ENCODE measurements at regions not wholly inside any gene's neighbourhood (a gene's known extent, or its start where the extent isn't known, plus 50 kb on each side); places are given as distances from the start of the nearest gene placed in this dataset.

GRCh38 chr5:104652271-104652861, 1089.8 kb upstream of the NUDT12 start:
- TF ChIP-seq REST (IDR thresholded peaks at IDR 0.05; ENCODE audit: low read depth) = no peak
- no peak for TF ChIP-seq ZBTB7A (IDR thresholded peaks at IDR 0.05; ENCODE audit: low read depth)
- TF ChIP-seq TAF1 (IDR thresholded peaks at IDR 0.05; ENCODE audit: low read depth) = no peak
- TF ChIP-seq EGR1 (IDR thresholded peaks at IDR 0.05) = no peak
- TF ChIP-seq TCF12 (IDR thresholded peaks at IDR 0.05; ENCODE audit: low read depth) = no peak
- TF ChIP-seq EP300 (IDR thresholded peaks at IDR 0.05; ENCODE audit: borderline replicate concordance) = no peak
- no peak for TF ChIP-seq YY1 (IDR thresholded peaks at IDR 0.05; ENCODE audit: low read depth)
- TF ChIP-seq USF1 (IDR thresholded peaks at IDR 0.05) = no peak
- TF ChIP-seq MAX (IDR thresholded peaks at IDR 0.05) = no peak
- TF ChIP-seq CREB1 (IDR thresholded peaks at IDR 0.05; ENCODE audit: low read depth) = no peak
- TF ChIP-seq FOXM1 (IDR thresholded peaks at IDR 0.05; ENCODE audit: borderline replicate concordance, low read depth) = no peak

- TF ChIP-seq NFIC (IDR thresholded peaks at IDR 0.05) (no peak), EP300 (IDR thresholded peaks at IDR 0.05; ENCODE audit: borderline replicate concordance) (no peak), FOXM1 (IDR thresholded peaks at IDR 0.05; ENCODE audit: borderline replicate concordance, low read depth) (no peak), CREB1 (IDR thresholded peaks at IDR 0.05; ENCODE audit: low read depth) (no peak), TEAD4 (IDR thresholded peaks at IDR 0.05) (no peak), TAF1 (IDR thresholded peaks at IDR 0.05; ENCODE audit: low read depth) (no peak), RAD21 (IDR thresholded peaks at IDR 0.05; ENCODE audit: low read depth) (no peak), MAX (IDR thresholded peaks at IDR 0.05) (no peak), ZBTB7A (IDR thresholded peaks at IDR 0.05; ENCODE audit: low read depth) (no peak), USF1 (IDR thresholded peaks at IDR 0.05) (no peak)
These were observed 1087.9 kb upstream of the NUDT12 start for GRCh38 chr5:104650313-104651055.

GRCh38 chr5:104646416-104646815, 1083.8 kb upstream of the NUDT12 start:
- no peak for TF ChIP-seq NFIC (IDR thresholded peaks at IDR 0.05)
- no peak for TF ChIP-seq TAF1 (IDR thresholded peaks at IDR 0.05; ENCODE audit: low read depth)
- TF ChIP-seq EP300 (IDR thresholded peaks at IDR 0.05; ENCODE audit: borderline replicate concordance) = no peak
- no peak for TF ChIP-seq CREB1 (IDR thresholded peaks at IDR 0.05; ENCODE audit: low read depth)
- no peak for TF ChIP-seq USF1 (IDR thresholded peaks at IDR 0.05)
- no peak for TF ChIP-seq TEAD4 (IDR thresholded peaks at IDR 0.05)
- TF ChIP-seq CEBPB (IDR thresholded peaks at IDR 0.05) = no peak
- TF ChIP-seq FOXM1 (IDR thresholded peaks at IDR 0.05; ENCODE audit: borderline replicate concordance, low read depth) = no peak
- no peak for TF ChIP-seq REST (IDR thresholded peaks at IDR 0.05; ENCODE audit: low read depth)

- no peak for TF ChIP-seq FOXM1 (IDR thresholded peaks at IDR 0.05; ENCODE audit: borderline replicate concordance, low read depth)
- TF ChIP-seq TCF12 (IDR thresholded peaks at IDR 0.05; ENCODE audit: low read depth) = no peak
- TF ChIP-seq RAD21 (IDR thresholded peaks at IDR 0.05; ENCODE audit: low read depth) = no peak
- no peak for TF ChIP-seq USF1 (IDR thresholded peaks at IDR 0.05)
- no peak for TF ChIP-seq TAF1 (IDR thresholded peaks at IDR 0.05; ENCODE audit: low read depth)
- no peak for TF ChIP-seq EGR1 (IDR thresholded peaks at IDR 0.05)
- TF ChIP-seq MAX (IDR thresholded peaks at IDR 0.05) = no peak
- no peak for TF ChIP-seq CREB1 (IDR thresholded peaks at IDR 0.05; ENCODE audit: low read depth)
- TF ChIP-seq TEAD4 (IDR thresholded peaks at IDR 0.05) = no peak
- TF ChIP-seq EP300 (IDR thresholded peaks at IDR 0.05; ENCODE audit: borderline replicate concordance) = no peak
- TF ChIP-seq REST (IDR thresholded peaks at IDR 0.05; ENCODE audit: low read depth) = no peak
- no peak for TF ChIP-seq NFIC (IDR thresholded peaks at IDR 0.05)
- no peak for TF ChIP-seq ZBTB7A (IDR thresholded peaks at IDR 0.05; ENCODE audit: low read depth)
- no peak for TF ChIP-seq YY1 (IDR thresholded peaks at IDR 0.05; ENCODE audit: low read depth)
These were observed 1080.7 kb upstream of the NUDT12 start for GRCh38 chr5:104643320-104643719.
